Tibial artery (tissue), 4 donors: ENCODE measurements at regions not wholly inside any gene's neighbourhood (a gene's known extent, or its start where the extent isn't known, plus 50 kb on each side); places are given as distances from the start of the nearest gene placed in this dataset.
"Not testable (repeated sequence)": the region's sequence is repeated elsewhere in the genome, so short reads cannot be mapped to it uniquely, and the experiment has no call there.

ENCODE experiments used
- DNase-seq, 2 donors: peaks; one replicate each; pipeline ENCODE4 v3.0.0-alpha.2; 2019
- H3K27ac ChIP-seq, 2 donors: fragments of 200-600 bp; sonication (generic) in 1 of 2; 1 replicate in 1 of 2; 2 replicates in 1 of 2; pipeline ENCODE4 v1.5.1; 2018 to 2019; ENCODE audit warnings: mild to moderate bottlenecking in 1 of 2
- H3K27me3 ChIP-seq, 2 donors: fragments of 200-600 bp; sonication (generic) in 1 of 2; one replicate each; pipeline versions ENCODE4 v1.5.1 to v1.6.0; 2016 to 2019
- H3K36me3 ChIP-seq, 3 donors: fragments of 200-600 bp; sonication (generic) in 2 of 3; one replicate each; pipeline ENCODE4 v1.5.1; 2016 to 2019; ENCODE audit warnings: mild to moderate bottlenecking in 2 of 3
- H3K4me1 ChIP-seq, 4 donors: fragments of 200-600 bp; sonication (generic) in 2 of 4; 1 replicate in 3 of 4; 2 replicates in 1 of 4; pipeline ENCODE4 v1.5.1; 2016 to 2019
- H3K4me3 ChIP-seq, 2 donors: fragments of 200-600 bp; sonication (generic) in 1 of 2; 1 replicate in 1 of 2; 2 replicates in 1 of 2; pipeline ENCODE4 v1.5.1; 2018 to 2019; ENCODE audit warnings: mild to moderate bottlenecking in 2 of 2
- H3K9me3 ChIP-seq, 3 donors: fragments of 200-600 bp; sonication (generic) in 1 of 3; one replicate each; pipeline ENCODE4 v1.5.1; 2016 to 2019
- intact Hi-C: fragments of 100-400 bp; cut with DNase I; formaldehyde crosslinking; loops from one replicate; pipeline ENCODE4 v1.15.0; 2023; ENCODE audit warnings: low total_unique reads
- TF ChIP-seq, protein P1 (sequence below), 2 experiments: fragments of 200-600 bp in 1 of 2; fragments of 450-650 bp in 1 of 2; IDR thresholded peaks; one replicate each; pipeline ENCODE4 v1.5.1; 2017 to 2019; ENCODE audit warnings: antibody characterized with exemption in 2 of 2, mild to moderate bottlenecking in 1 of 2, moderate library complexity in 1 of 2

GRCh38 chrX:3476973-3477372, 130.5 kb upstream of the MXRA5 start:
- H3K9me3 ChIP-seq: no peaks in the 10 kb centered on the region
- no peak overlapping the region for H3K4me3 ChIP-seq
- intact Hi-C loops: no loop called here
- TF ChIP-seq, protein P1, sequence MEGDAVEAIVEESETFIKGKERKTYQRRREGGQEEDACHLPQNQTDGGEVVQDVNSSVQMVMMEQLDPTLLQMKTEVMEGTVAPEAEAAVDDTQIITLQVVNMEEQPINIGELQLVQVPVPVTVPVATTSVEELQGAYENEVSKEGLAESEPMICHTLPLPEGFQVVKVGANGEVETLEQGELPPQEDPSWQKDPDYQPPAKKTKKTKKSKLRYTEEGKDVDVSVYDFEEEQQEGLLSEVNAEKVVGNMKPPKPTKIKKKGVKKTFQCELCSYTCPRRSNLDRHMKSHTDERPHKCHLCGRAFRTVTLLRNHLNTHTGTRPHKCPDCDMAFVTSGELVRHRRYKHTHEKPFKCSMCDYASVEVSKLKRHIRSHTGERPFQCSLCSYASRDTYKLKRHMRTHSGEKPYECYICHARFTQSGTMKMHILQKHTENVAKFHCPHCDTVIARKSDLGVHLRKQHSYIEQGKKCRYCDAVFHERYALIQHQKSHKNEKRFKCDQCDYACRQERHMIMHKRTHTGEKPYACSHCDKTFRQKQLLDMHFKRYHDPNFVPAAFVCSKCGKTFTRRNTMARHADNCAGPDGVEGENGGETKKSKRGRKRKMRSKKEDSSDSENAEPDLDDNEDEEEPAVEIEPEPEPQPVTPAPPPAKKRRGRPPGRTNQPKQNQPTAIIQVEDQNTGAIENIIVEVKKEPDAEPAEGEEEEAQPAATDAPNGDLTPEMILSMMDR (IDR thresholded peaks at IDR 0.05): no peak
- no peak for DNase-seq
- no peaks in the 10 kb centered on the region for H3K36me3 ChIP-seq
- H3K27ac ChIP-seq: no peak overlapping the region
- H3K4me1 ChIP-seq: no peaks in the 10 kb centered on the region
- H3K27me3 ChIP-seq: no peaks in the 10 kb centered on the region

GRCh38 chrX:3470211-3470679, 123.8 kb upstream of the MXRA5 start:
- H3K27me3 ChIP-seq, H3K4me1 ChIP-seq, intact Hi-C loops, DNase-seq, H3K27ac ChIP-seq, H3K4me3 ChIP-seq, H3K36me3 ChIP-seq, H3K9me3 ChIP-seq: not testable (repeated sequence)

GRCh38 chrX:3468031-3468430, 121.6 kb upstream of the MXRA5 start:
- no peaks in the 10 kb centered on the region for H3K9me3 ChIP-seq
- no peaks in the 10 kb centered on the region for H3K36me3 ChIP-seq
- TF ChIP-seq, protein P1 (IDR thresholded peaks at IDR 0.05): no peak
- no peaks in the 10 kb centered on the region for H3K27me3 ChIP-seq
- intact Hi-C loops: no loop called here
- no peak overlapping the region for H3K4me3 ChIP-seq
- no peak for DNase-seq
- no peaks in the 10 kb centered on the region for H3K4me1 ChIP-seq
- no peak overlapping the region for H3K27ac ChIP-seq

GRCh38 chrX:3465017-3465416, 118.6 kb upstream of the MXRA5 start:
- TF ChIP-seq, protein P1 (IDR thresholded peaks at IDR 0.05): no peak
- Histone ChIP-seq H3K36me3 (no peaks in the 10 kb centered on the region), H3K4me1 (no peaks in the 10 kb centered on the region), H3K27ac (no peak overlapping the region), H3K4me3 (no peak overlapping the region), H3K27me3 (no peaks in the 10 kb centered on the region), H3K9me3 (no peaks in the 10 kb centered on the region)
- intact Hi-C loops: no loop called here
- no peak for DNase-seq

DNA sequence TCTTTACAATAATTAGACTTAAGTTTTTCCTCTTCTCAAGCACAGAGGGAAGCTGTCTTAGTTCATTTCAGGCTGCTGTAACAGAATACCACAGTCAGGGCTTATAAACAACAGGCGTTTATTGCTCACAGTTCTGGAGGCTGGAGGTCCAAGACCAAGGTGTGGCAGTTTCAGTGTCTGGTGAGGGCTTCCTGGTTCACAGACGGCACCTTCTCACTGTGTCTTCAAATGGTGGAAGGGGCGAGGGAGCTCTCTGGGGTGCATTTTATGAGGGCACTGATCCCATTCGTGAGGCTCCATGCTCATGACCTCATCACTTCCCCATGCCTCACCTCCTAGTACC, 115.7 kb upstream of the MXRA5 start:
- no peak for DNase-seq
- Histone ChIP-seq H3K4me3 (no peak overlapping the region), H3K27me3 (no peaks in the 10 kb centered on the region), H3K27ac (no peak overlapping the region), H3K4me1 (no peaks in the 10 kb centered on the region), H3K9me3 (no peaks in the 10 kb centered on the region), H3K36me3 (no peaks in the 10 kb centered on the region)
- TF ChIP-seq, protein P1 (IDR thresholded peaks at IDR 0.05): no peak
- intact Hi-C loops: no loop called here

DNA sequence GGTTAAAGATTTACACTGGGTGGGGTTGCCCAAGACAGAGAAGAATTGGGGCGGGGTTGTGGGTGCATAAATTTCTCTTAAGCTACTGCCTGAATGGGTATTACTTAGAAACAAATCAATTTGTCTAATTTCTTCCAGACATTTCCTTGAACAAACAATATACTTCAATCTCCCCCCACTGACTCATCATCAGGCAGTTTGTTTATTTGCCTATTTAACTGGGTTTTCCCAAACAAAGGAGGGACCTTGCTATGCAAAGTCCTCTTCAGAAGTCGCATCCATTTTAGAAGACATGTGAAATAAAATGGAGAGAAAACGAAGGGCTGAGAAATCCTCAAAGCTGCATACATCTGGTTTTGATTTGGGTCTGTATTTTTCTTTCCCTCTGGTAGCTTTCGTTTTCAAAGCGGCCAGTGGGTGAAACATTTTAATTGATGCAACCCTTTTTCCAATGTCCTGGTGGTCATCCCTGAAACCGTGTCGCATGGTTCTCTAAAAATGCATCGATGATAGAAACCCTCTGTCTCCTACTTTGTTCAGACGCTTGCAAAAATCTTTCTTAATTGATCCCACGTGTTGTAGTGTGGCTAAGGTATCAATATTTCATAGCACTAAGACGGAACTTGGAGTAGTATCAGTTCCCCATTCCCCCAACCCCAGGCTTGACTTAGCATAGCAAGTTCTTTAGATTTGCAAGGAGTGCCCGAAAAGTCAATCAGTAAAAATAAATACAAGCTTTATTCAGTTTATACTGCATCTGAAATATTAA, 115.1 kb upstream of the MXRA5 start:
- no peak overlapping the region for H3K27ac ChIP-seq
- intact Hi-C loops: no loop called here

More for the DNA sequence above, 115.1 kb upstream of the MXRA5 start:
- Histone ChIP-seq H3K36me3 (no peaks in the 10 kb centered on the region), H3K4me1 (no peaks in the 10 kb centered on the region), H3K4me3 (no peak overlapping the region), H3K9me3 (no peaks in the 10 kb centered on the region), H3K27me3 (no peaks in the 10 kb centered on the region)
- DNase-seq: no peak
- TF ChIP-seq, protein P1 (IDR thresholded peaks at IDR 0.05): no peak
